ENCODE measurements at regions not wholly inside any gene's neighbourhood (a gene's known extent, or its start where the extent isn't known, plus 50 kb on each side); places are given as distances from the start of the nearest gene placed in this dataset.
"Not testable (repeated sequence)": the region's sequence is repeated elsewhere in the genome, so short reads cannot be mapped to it uniquely, and the experiment has no call there.

DNA sequence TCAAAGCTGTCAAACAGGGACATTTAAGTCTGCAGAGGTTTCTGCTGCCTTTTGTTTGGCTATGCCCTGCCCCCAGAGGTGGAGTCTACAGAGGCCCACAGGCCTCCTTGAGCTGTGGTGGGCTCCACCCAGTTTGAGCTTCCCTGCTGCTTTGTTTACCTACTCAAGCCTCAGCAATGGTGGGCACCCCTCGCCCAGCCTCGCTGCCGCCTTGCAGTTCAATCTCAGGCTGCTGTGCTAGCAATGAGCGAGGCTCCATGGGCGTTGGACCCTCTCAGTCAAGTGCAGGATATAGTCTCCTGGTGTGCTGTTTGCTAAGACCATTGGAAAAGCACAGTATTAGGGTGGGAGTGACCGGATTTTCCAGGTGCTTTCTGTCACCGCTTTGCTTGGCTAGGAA is 477.6 kb upstream of the IL12A start:
- not testable (repeated sequence) for TF ChIP-seq CTCF (IDR thresholded peaks at IDR 0.05 in 2 of 3, conservative IDR thresholded peaks at IDR 0.05 in 1 of 3; ENCODE audit: borderline replicate concordance in 1 of 3, insufficient read depth in 1 of 3, low read depth in 2 of 3, low read length in 2 of 3); CBX3 (IDR thresholded peaks at IDR 0.05; ENCODE audit: low read depth); POLR2A (IDR thresholded peaks at IDR 0.05; ENCODE audit: borderline replicate concordance, extremely low read depth, insufficient read depth, insufficient read length); EZH2phosphoT487 (IDR thresholded peaks at IDR 0.05; ENCODE audit: borderline replicate concordance); ZNF274 (IDR thresholded peaks at IDR 0.05; ENCODE audit: low read depth, low read length); EZH2 (IDR thresholded peaks at IDR 0.05); POLR2AphosphoS5 (IDR thresholded peaks at IDR 0.05; ENCODE audit: low read depth, low read length); ELF1 (IDR thresholded peaks at IDR 0.05; ENCODE audit: borderline replicate concordance, low read depth); CEBPB (IDR thresholded peaks at IDR 0.05; ENCODE audit: low read depth); RAD21 (IDR thresholded peaks at IDR 0.05; ENCODE audit: low read depth); ZFX (IDR thresholded peaks at IDR 0.05)
- TF ChIP-seq, protein P1, sequence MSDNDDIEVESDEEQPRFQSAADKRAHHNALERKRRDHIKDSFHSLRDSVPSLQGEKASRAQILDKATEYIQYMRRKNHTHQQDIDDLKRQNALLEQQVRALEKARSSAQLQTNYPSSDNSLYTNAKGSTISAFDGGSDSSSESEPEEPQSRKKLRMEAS (IDR thresholded peaks at IDR 0.05): not testable (repeated sequence)
- TF ChIP-seq, protein P2, sequence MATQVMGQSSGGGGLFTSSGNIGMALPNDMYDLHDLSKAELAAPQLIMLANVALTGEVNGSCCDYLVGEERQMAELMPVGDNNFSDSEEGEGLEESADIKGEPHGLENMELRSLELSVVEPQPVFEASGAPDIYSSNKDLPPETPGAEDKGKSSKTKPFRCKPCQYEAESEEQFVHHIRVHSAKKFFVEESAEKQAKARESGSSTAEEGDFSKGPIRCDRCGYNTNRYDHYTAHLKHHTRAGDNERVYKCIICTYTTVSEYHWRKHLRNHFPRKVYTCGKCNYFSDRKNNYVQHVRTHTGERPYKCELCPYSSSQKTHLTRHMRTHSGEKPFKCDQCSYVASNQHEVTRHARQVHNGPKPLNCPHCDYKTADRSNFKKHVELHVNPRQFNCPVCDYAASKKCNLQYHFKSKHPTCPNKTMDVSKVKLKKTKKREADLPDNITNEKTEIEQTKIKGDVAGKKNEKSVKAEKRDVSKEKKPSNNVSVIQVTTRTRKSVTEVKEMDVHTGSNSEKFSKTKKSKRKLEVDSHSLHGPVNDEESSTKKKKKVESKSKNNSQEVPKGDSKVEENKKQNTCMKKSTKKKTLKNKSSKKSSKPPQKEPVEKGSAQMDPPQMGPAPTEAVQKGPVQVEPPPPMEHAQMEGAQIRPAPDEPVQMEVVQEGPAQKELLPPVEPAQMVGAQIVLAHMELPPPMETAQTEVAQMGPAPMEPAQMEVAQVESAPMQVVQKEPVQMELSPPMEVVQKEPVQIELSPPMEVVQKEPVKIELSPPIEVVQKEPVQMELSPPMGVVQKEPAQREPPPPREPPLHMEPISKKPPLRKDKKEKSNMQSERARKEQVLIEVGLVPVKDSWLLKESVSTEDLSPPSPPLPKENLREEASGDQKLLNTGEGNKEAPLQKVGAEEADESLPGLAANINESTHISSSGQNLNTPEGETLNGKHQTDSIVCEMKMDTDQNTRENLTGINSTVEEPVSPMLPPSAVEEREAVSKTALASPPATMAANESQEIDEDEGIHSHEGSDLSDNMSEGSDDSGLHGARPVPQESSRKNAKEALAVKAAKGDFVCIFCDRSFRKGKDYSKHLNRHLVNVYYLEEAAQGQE (IDR thresholded peaks at IDR 0.05; ENCODE audit: low read depth): not testable (repeated sequence)
- TF ChIP-seq, protein P3, sequence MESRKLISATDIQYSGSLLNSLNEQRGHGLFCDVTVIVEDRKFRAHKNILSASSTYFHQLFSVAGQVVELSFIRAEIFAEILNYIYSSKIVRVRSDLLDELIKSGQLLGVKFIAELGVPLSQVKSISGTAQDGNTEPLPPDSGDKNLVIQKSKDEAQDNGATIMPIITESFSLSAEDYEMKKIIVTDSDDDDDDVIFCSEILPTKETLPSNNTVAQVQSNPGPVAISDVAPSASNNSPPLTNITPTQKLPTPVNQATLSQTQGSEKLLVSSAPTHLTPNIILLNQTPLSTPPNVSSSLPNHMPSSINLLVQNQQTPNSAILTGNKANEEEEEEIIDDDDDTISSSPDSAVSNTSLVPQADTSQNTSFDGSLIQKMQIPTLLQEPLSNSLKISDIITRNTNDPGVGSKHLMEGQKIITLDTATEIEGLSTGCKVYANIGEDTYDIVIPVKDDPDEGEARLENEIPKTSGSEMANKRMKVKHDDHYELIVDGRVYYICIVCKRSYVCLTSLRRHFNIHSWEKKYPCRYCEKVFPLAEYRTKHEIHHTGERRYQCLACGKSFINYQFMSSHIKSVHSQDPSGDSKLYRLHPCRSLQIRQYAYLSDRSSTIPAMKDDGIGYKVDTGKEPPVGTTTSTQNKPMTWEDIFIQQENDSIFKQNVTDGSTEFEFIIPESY (IDR thresholded peaks at IDR 0.05; ENCODE audit: extremely low read depth, insufficient replicate concordance, low read length): not testable (repeated sequence)

All from HCT116 (cell line).